ENCODE measurements at regions not wholly inside any gene's neighbourhood (a gene's known extent, or its start where the extent isn't known, plus 50 kb on each side); places are given as distances from the start of the nearest gene placed in this dataset.

GRCh38 chr2:150007815-150008430 is 420.3 kb upstream of the MMADHC start:
- no peak for DNase-seq (ENCODE audit: low spot score)

GRCh38 chr2:150006591-150006990 is 419.0 kb upstream of the MMADHC start:
- DNase-seq (ENCODE audit: low spot score), result no peak

- DNase-seq (ENCODE audit: low spot score), result no peak
Observed at GRCh38 chr2:150003544-150003943, 416.0 kb upstream of the MMADHC start.

GRCh38 chr2:150001788-150002187 is 414.2 kb upstream of the MMADHC start:
- no peak for DNase-seq (ENCODE audit: low spot score)

- no peak for DNase-seq (ENCODE audit: low spot score)
Observed at GRCh38 chr2:149996901-149997300, 409.3 kb upstream of the MMADHC start.

GRCh38 chr2:149994057-149994728 is 406.6 kb upstream of the MMADHC start:
- no peak for DNase-seq (ENCODE audit: low spot score)

GRCh38 chr2:149993316-149993715 is 405.7 kb upstream of the MMADHC start:
- no peak for DNase-seq (ENCODE audit: low spot score)

GRCh38 chr2:149991576-149991975 is 404.0 kb upstream of the MMADHC start:
- no peak for DNase-seq (ENCODE audit: low spot score)

GRCh38 chr2:149990965-149991364 is 403.4 kb upstream of the MMADHC start:
- DNase-seq (ENCODE audit: low spot score), result no peak

- no peak for DNase-seq (ENCODE audit: low spot score)
Observed at GRCh38 chr2:149989447-149990063, 402.0 kb upstream of the MMADHC start.

GRCh38 chr2:149988361-149988760 is 400.8 kb upstream of the MMADHC start:
- DNase-seq (ENCODE audit: low spot score), result no peak

- no peak for DNase-seq (ENCODE audit: low spot score)
Observed at GRCh38 chr2:149986861-149987260, 399.3 kb upstream of the MMADHC start.

- no peak for DNase-seq (ENCODE audit: low spot score)
Observed at GRCh38 chr2:149984311-149984710, 396.7 kb upstream of the MMADHC start.

GRCh38 chr2:149972066-149972465 is 384.5 kb upstream of the MMADHC start:
- DNase-seq (ENCODE audit: low spot score), result no peak

- no peak for DNase-seq (ENCODE audit: low spot score)
Observed at GRCh38 chr2:149954981-149955600, 367.5 kb upstream of the MMADHC start.

- no peak for DNase-seq (ENCODE audit: low spot score)
Observed at GRCh38 chr2:149953627-149954026, 366.1 kb upstream of the MMADHC start.

- no peak for DNase-seq (ENCODE audit: low spot score)
Observed at GRCh38 chr2:149931486-149931885, 343.9 kb upstream of the MMADHC start.

- DNase-seq (ENCODE audit: low spot score), result no peak
Observed at GRCh38 chr2:149928011-149928410, 340.4 kb upstream of the MMADHC start.

GRCh38 chr2:149926149-149926548 is 338.6 kb upstream of the MMADHC start:
- DNase-seq (ENCODE audit: low spot score), result no peak

GRCh38 chr2:149924549-149925213 is 337.1 kb upstream of the MMADHC start:
- DNase-seq (ENCODE audit: low spot score), result no peak

GRCh38 chr2:149924028-149924427 is 336.5 kb upstream of the MMADHC start:
- no peak for DNase-seq (ENCODE audit: low spot score)

- DNase-seq (ENCODE audit: low spot score), result no peak
Observed at GRCh38 chr2:149921911-149922616, 334.5 kb upstream of the MMADHC start.
